ENCODE measurements at regions not wholly inside any gene's neighbourhood (a gene's known extent, or its start where the extent isn't known, plus 50 kb on each side); places are given as distances from the start of the nearest gene placed in this dataset.

GRCh38 chrX:43436517-43436916 is 219.6 kb upstream of the MAOA start:
- TF ChIP-seq POLR2AphosphoS5 (IDR thresholded peaks at IDR 0.05; ENCODE audit: low read depth, low read length), result no peak
- TF ChIP-seq TAF1 (IDR thresholded peaks at IDR 0.05; ENCODE audit: borderline replicate concordance, insufficient read depth, low read length), result no peak
- TF ChIP-seq SIN3A (IDR thresholded peaks at IDR 0.05; ENCODE audit: borderline replicate concordance, insufficient read depth, low read length), result no peak
